22Rv1 (cell line): ENCODE measurements at regions not wholly inside any gene's neighbourhood (a gene's known extent, or its start where the extent isn't known, plus 50 kb on each side); places are given as distances from the start of the nearest gene placed in this dataset.
"Not testable (repeated sequence)": the region's sequence is repeated elsewhere in the genome, so short reads cannot be mapped to it uniquely, and the experiment has no call there.

Experiments used
- H3K27ac ChIP-seq: fragments of 450-650 bp; 2 replicates; pipeline ENCODE4 v1.5.1; 2017
- ZFX ChIP-seq: fragments of 450-650 bp; IDR thresholded peaks from 2 replicates; pipeline ENCODE4 v1.6.1; 2017; ENCODE audit warnings: antibody characterized with exemption, borderline replicate concordance
- TF ChIP-seq, protein P1 (sequence below): fragments of 450-650 bp; IDR thresholded peaks from 2 replicates; pipeline ENCODE4 v1.5.1; 2017; ENCODE audit warnings: mild to moderate bottlenecking

- no peak overlapping the region for H3K27ac ChIP-seq
- TF ChIP-seq, protein P1, sequence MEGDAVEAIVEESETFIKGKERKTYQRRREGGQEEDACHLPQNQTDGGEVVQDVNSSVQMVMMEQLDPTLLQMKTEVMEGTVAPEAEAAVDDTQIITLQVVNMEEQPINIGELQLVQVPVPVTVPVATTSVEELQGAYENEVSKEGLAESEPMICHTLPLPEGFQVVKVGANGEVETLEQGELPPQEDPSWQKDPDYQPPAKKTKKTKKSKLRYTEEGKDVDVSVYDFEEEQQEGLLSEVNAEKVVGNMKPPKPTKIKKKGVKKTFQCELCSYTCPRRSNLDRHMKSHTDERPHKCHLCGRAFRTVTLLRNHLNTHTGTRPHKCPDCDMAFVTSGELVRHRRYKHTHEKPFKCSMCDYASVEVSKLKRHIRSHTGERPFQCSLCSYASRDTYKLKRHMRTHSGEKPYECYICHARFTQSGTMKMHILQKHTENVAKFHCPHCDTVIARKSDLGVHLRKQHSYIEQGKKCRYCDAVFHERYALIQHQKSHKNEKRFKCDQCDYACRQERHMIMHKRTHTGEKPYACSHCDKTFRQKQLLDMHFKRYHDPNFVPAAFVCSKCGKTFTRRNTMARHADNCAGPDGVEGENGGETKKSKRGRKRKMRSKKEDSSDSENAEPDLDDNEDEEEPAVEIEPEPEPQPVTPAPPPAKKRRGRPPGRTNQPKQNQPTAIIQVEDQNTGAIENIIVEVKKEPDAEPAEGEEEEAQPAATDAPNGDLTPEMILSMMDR, result no peak
- no peak for TF ChIP-seq ZFX
Measured at GRCh38 chr1:8226747-8227146, 91.2 kb upstream of the SLC45A1 start.

DNA sequence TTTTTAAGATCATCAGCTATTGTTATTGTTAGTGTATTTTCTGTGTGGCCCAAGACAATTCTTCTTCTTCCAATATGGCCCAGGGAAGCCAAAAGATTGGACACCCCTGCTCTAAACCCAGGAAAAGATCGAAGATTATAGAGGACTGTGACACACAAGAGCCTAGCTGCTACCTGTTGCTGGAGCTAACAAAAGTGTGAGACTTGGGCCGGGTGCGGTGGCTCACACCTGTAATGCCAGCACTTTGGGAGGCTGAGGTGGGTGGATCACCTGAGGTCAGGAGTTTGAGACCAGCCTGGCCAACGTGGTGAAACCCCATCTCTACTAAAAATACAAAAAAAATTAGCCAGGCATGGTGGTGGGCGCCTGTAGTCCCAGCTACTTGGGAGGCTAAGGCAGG lies 91.9 kb upstream of the SLC45A1 start:
- not testable (repeated sequence) for H3K27ac ChIP-seq

DNA sequence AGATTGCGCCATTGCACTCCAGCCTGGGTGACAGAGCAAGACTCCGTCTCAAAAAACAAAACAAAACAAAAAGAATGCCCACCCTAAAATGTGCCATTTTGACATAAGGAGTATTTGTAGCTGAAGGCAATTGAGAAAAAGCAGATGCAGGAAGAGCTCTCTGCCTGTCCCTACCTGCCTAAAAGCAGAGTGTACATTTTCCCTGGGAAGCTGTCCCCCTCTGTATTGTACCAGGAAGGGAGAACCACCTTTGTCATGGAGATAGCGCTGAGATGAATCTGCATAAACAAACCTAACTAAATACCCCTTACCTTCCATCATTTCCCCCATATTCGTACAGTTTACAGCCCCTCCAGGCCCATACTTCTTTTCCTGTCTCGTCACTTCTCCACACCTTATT lies 94.4 kb upstream of the SLC45A1 start:
- no peak for TF ChIP-seq ZFX
- TF ChIP-seq, protein P1, result no peak

GRCh38 chr1:8222789-8223188 lies 95.1 kb upstream of the SLC45A1 start:
- H3K27ac ChIP-seq, result no peak overlapping the region
- TF ChIP-seq ZFX, result no peak
- TF ChIP-seq, protein P1, result no peak

More for the DNA sequence above, 94.4 kb upstream of the SLC45A1 start:
- no peak overlapping the region for H3K27ac ChIP-seq

DNA sequence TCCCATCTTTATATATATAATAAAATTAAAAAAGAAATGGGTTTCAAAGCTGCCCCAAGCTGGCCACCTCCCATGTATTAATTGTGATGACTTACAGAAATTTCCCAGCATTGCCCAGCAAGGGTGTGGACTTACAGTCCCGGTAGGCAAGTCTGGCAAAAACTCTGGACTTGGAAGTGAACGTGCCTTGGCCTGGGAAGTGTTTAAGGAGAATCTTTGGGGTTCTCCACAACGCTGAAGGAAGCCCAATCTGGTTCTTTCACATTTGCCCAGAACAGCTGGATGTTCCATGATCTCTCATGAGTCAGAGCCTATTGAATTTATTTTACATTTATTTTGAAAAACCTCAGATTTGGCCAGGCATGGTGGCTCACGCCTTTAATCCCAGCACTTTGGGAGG lies 98.4 kb upstream of the SLC45A1 start:
- H3K27ac ChIP-seq, result no peak overlapping the region
- TF ChIP-seq, protein P1, result no peak
- TF ChIP-seq ZFX, result no peak

DNA sequence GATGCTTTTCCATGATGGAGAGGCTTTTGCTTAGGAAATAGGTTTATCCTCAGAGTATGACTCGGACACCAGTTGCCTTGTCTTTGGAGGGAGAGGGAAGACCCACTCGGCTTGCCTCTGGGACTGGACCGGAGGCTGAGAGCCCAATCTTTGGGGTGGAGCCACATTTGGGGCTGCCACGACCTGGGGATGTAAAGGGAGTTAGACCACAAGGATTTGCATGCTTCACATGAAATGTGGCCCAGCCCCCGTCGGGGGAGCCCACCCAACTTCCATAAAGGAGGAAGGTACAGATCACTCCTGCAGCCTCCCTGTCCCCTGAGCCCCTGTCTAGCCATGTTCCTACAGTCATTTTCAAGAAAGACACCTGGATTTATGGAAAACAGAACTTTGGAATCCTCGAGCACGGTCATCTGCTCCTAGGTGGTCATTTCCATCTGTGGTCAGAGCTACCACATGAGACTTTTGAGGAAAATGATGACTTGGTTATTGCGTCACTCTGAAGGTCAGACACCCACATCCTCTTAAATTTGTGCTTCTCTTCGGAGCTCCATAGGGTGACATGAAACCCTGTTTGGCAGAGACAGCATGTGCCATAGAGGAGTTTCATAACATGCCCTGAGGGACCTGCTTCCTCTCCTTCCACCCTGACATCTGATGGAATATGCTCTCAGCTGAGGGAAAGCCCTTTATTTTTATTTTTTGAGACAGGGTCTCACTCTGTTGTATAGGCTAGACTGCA lies 99.4 kb upstream of the SLC45A1 start:
- H3K27ac ChIP-seq, result no peak overlapping the region
- TF ChIP-seq, protein P1, result no peak
- no peak for TF ChIP-seq ZFX

DNA sequence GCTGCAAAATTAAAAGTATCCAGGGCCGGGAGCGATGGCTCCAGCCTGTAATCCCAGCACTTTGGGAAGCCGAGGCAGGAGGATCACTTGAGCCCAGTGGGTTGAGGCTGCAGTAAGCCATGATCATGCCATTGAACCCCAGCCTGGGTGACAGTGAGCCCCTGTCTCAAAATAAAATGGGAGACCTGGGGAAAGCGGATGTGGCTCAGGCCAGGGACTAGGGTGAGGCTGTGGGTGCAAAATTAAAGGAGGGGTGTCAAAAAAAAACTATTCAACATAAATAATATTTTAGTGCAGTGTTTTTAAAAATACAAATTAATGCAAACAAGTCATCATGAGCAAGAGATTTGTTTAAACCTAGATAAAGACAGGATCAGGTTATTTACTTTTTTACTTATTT lies 100.1 kb upstream of the SLC45A1 start:
- H3K27ac ChIP-seq, result no peak overlapping the region
- no peak for TF ChIP-seq ZFX
- TF ChIP-seq, protein P1, result no peak
